OCI-LY7 (cell line): ENCODE measurements at regions not wholly inside any gene's neighbourhood (a gene's known extent, or its start where the extent isn't known, plus 50 kb on each side); places are given as distances from the start of the nearest gene placed in this dataset.

Experiments
- BruUV-seq: library from RNA; stranded (reverse); fragments of 400-500 nt; replicated peaks from 2 replicates; lab custom pipeline; 2021; lab: Mats Ljungman, UMichigan
- CTCF ChIA-PET: fragments of 300-600 bp; sonication (Branson Sonifier 250); formaldehyde crosslinking; loops from one replicate; lab custom pipeline; 2022; ENCODE audit warnings: antibody characterized with exemption; ENCODE audit not compliant: unreplicated experiment; lab: Charles Lee
- POLR2A ChIA-PET: fragments of 300-600 bp; sonication (Branson Sonifier 250); formaldehyde crosslinking; loops from one replicate; lab custom pipeline; 2022; ENCODE audit warnings: antibody characterized with exemption; lab: Charles Lee
- DNase-seq: peaks from one replicate; pipeline ENCODE4 v3.0.0-alpha.2; 2015; ENCODE audit warnings: low spot score
- H2AFZ ChIP-seq: fragments of 200-600 bp; sonication (generic), shearing (Covaris generic); 2 replicates; pipeline ENCODE4 v1.6.1; 2014; ENCODE audit warnings: mild to moderate bottlenecking, antibody characterized with exemption, low read length, moderate library complexity
- H3K27ac ChIP-seq: fragments of 200-600 bp; sonication (generic); 2 replicates; pipeline ENCODE4 v1.5.1; 2014; ENCODE audit warnings: mixed run types, low read depth, mild to moderate bottlenecking, moderate library complexity, low read length, inconsistent platforms; ENCODE audit not compliant: poor library complexity, severe bottlenecking
- H3K36me3 ChIP-seq: fragments of 200-600 bp; sonication (generic); 2 replicates; pipeline ENCODE4 v1.6.1; 2014; ENCODE audit warnings: mild to moderate bottlenecking, antibody characterized with exemption, low read length, moderate library complexity, mixed read lengths; ENCODE audit not compliant: insufficient read depth
- H3K4me1 ChIP-seq: fragments of 200-600 bp; sonication (generic); 2 replicates; pipeline ENCODE4 v1.5.1; 2014; ENCODE audit warnings: mild to moderate bottlenecking, low read length; ENCODE audit not compliant: insufficient read depth, poor library complexity, severe bottlenecking
- H3K4me2 ChIP-seq: fragments of 200-600 bp; sonication (generic); 2 replicates; pipeline ENCODE4 v1.6.1; 2014; ENCODE audit warnings: mild to moderate bottlenecking, low read length
- H3K4me3 ChIP-seq: fragments of 200-600 bp; sonication (generic); 2 replicates; pipeline ENCODE4 v1.5.1; 2014; ENCODE audit warnings: mild to moderate bottlenecking, low read depth, low read length; ENCODE audit not compliant: poor library complexity, severe bottlenecking
- H3K79me2 ChIP-seq: fragments of 200-600 bp; sonication (generic); 2 replicates; pipeline ENCODE4 v1.6.1; 2016; ENCODE audit warnings: low read depth, mild to moderate bottlenecking, low read length, moderate library complexity, mixed read lengths; ENCODE audit not compliant: insufficient read depth
- H3K9me2 ChIP-seq: fragments of 200-600 bp; sonication (generic); 2 replicates; pipeline ENCODE4 v1.6.1; 2016; ENCODE audit warnings: mild to moderate bottlenecking, low read length, mixed read lengths; ENCODE audit not compliant: insufficient read depth
- H3K9me3 ChIP-seq: fragments of 200-600 bp; sonication (generic); 2 replicates; pipeline ENCODE4 v1.6.1; 2014; ENCODE audit warnings: mild to moderate bottlenecking, mixed run types, low read length, mixed read lengths
- H4K20me1 ChIP-seq: fragments of 200-600 bp; sonication (generic); 2 replicates; pipeline ENCODE4 v1.6.1; 2014; ENCODE audit warnings: mild to moderate bottlenecking, antibody characterized with exemption, low read length, moderate library complexity, mixed read lengths; ENCODE audit not compliant: insufficient read depth
- EZH2phosphoT487 ChIP-seq: fragments of 200-600 bp; sonication (generic); IDR thresholded peaks from 2 replicates; pipeline ENCODE4 v1.6.1; 2018; ENCODE audit warnings: low read depth, borderline replicate concordance, mild to moderate bottlenecking, mixed run types, antibody characterized with exemption, low read length, moderate library complexity, mixed read lengths
- intact Hi-C: fragments of 100-400 bp; cut with micrococcal nuclease; formaldehyde crosslinking; loops from one replicate; pipeline ENCODE4 v1.10.0; 2022; ENCODE audit not compliant: unreplicated experiment
- TF ChIP-seq, protein P1 (sequence below): fragments of 200-600 bp; sonication (generic); conservative IDR thresholded peaks from 2 replicates; pipeline ENCODE4 v1.5.1; 2014; ENCODE audit warnings: mild to moderate bottlenecking, antibody characterized with exemption, low read length, moderate library complexity, mixed read lengths

DNA sequence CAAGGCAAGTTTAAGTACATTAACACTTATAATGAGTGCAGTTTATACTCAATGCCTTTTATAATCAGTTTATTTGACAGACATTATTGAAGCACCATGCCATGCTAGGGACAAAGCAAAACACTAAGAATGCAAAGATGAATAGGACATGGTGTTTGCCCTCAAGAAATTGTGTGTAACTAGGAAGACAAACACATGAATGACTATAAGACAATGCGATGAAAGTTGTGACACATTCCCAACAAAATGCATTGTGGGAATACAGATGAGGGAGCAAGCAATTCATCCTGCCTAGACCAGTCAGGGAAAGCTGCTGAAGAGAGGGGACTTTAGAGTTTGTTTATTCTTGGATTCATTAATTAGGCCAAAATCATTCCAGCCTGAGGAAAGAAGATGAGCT is 133.8 kb upstream of the TRPC6 start:
- no peak overlapping the region for H3K4me3 ChIP-seq
- H3K9me2 ChIP-seq = no peaks in the 10 kb centered on the region
- no peak overlapping the region for H2AFZ ChIP-seq
- no peaks in the 10 kb centered on the region for H3K79me2 ChIP-seq
- H3K4me1 ChIP-seq = no peaks in the 10 kb centered on the region
- DNase-seq = no peak
- no peak overlapping the region for H3K27ac ChIP-seq
- no peaks in the 10 kb centered on the region for H4K20me1 ChIP-seq
- TF ChIP-seq EZH2phosphoT487 = no peak
- TF ChIP-seq, protein P1, sequence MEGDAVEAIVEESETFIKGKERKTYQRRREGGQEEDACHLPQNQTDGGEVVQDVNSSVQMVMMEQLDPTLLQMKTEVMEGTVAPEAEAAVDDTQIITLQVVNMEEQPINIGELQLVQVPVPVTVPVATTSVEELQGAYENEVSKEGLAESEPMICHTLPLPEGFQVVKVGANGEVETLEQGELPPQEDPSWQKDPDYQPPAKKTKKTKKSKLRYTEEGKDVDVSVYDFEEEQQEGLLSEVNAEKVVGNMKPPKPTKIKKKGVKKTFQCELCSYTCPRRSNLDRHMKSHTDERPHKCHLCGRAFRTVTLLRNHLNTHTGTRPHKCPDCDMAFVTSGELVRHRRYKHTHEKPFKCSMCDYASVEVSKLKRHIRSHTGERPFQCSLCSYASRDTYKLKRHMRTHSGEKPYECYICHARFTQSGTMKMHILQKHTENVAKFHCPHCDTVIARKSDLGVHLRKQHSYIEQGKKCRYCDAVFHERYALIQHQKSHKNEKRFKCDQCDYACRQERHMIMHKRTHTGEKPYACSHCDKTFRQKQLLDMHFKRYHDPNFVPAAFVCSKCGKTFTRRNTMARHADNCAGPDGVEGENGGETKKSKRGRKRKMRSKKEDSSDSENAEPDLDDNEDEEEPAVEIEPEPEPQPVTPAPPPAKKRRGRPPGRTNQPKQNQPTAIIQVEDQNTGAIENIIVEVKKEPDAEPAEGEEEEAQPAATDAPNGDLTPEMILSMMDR = no peak
- H3K36me3 ChIP-seq = no peaks in the 10 kb centered on the region
- H3K9me3 ChIP-seq = no peaks in the 10 kb centered on the region
- no TSS peak for BruUV-seq
- intact Hi-C loops = no loop called here
- H3K4me2 ChIP-seq = no peak overlapping the region
- POLR2A ChIA-PET = no interaction called here
- CTCF ChIA-PET = no interaction called here

DNA sequence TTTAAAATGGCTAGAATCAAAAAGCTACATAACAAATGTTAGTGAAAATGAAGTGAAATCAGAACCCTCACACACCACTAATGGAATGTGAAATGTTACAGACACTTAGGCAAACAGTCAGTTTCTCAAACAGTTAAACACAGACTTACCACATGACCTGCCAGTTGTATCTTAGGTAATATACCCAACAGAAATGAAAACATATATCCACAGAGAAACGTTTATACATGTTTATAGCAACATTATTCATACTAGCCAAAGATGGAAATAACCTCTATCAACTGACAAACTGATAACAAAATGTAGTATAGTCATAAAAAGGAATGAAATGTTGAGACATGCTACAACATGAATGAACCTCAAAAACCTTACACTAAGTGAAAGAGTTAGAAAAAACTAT is 131.5 kb upstream of the TRPC6 start:
- BruUV-seq = no TSS peak
- Histone ChIP-seq H3K79me2 (no peaks in the 10 kb centered on the region), H3K4me3 (no peak overlapping the region), H3K4me1 (no peaks in the 10 kb centered on the region), H3K4me2 (no peak overlapping the region), H2AFZ (no peak overlapping the region), H3K9me3 (no peaks in the 10 kb centered on the region), H3K36me3 (no peaks in the 10 kb centered on the region), H4K20me1 (no peaks in the 10 kb centered on the region), H3K9me2 (no peaks in the 10 kb centered on the region; the same call in 1 of the 2 replicates), H3K27ac (no peak overlapping the region)
- TF ChIP-seq, protein P1 = no peak
- TF ChIP-seq EZH2phosphoT487 = no peak
- ChIA-PET CTCF (no interaction called here), POLR2A (no interaction called here)
- DNase-seq = no peak
- intact Hi-C loops = no loop called here

DNA sequence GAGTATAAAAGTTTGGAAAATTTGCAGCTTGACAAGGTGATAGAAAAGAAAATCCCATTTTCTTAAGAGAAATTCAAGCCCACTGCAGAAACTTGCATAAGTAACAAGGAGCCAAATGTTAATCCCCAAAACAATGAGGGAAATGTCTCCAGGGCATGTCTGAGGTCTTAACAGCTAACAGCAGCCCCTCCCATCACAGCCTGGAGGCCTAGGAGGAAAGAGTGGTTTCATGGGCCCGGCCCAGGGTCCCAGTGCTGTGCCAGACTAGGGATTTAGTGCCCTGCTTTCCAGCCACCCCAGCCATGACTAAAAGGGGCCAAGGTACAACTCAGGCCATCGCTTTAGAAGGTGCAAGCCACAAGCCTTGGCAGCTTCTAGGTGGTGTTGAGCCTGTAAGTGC is 123.7 kb upstream of the TRPC6 start:
- TF ChIP-seq EZH2phosphoT487 = no peak
- TF ChIP-seq, protein P1 = no peak

More for the DNA sequence above, 123.7 kb upstream of the TRPC6 start:
- no peak overlapping the region for H2AFZ ChIP-seq
- ChIA-PET CTCF (no interaction called here), POLR2A (no interaction called here)
- H4K20me1 ChIP-seq = no peaks in the 10 kb centered on the region
- H3K4me1 ChIP-seq = no peaks in the 10 kb centered on the region
- intact Hi-C loops = no loop called here
- H3K27ac ChIP-seq = no peak overlapping the region
- no peaks in the 10 kb centered on the region for H3K9me3 ChIP-seq
- DNase-seq = no peak
- no TSS peak for BruUV-seq
- H3K9me2 ChIP-seq = no peaks in the 10 kb centered on the region; the same call in 1 of the 2 replicates
- no peak overlapping the region for H3K4me2 ChIP-seq
- H3K79me2 ChIP-seq = no peaks in the 10 kb centered on the region
- no peak overlapping the region for H3K4me3 ChIP-seq
- no peaks in the 10 kb centered on the region for H3K36me3 ChIP-seq
